GM21723 (cell line): ENCODE measurements at regions not wholly inside any gene's neighbourhood (a gene's known extent, or its start where the extent isn't known, plus 50 kb on each side); places are given as distances from the start of the nearest gene placed in this dataset.

ENCODE experiments used
- ATAC-seq: cut with Tn5 transposase; IDR thresholded peaks from one replicate; pipeline ENCODE4 v1.9.1; 2021; ENCODE audit warnings: mild to moderate bottlenecking, moderate library complexity; ENCODE audit not compliant: unreplicated experiment

- no peak for ATAC-seq
Observed at GRCh38 chr19:31553112-31553845, 204.0 kb upstream of the TSHZ3 start.

- no peak for ATAC-seq
Observed at GRCh38 chr19:31553846-31554215, 204.6 kb upstream of the TSHZ3 start.

GRCh38 chr19:31554360-31554759 is 205.1 kb upstream of the TSHZ3 start:
- no peak for ATAC-seq

GRCh38 chr19:31555634-31556215 is 206.5 kb upstream of the TSHZ3 start:
- ATAC-seq, result no peak

GRCh38 chr19:31559494-31559893 is 210.3 kb upstream of the TSHZ3 start:
- no peak for ATAC-seq

- no peak for ATAC-seq
Observed at GRCh38 chr19:31560086-31561060, 211.1 kb upstream of the TSHZ3 start.

GRCh38 chr19:31562966-31563612 is 213.9 kb upstream of the TSHZ3 start:
- ATAC-seq, result no peak

GRCh38 chr19:31567776-31568175 is 218.5 kb upstream of the TSHZ3 start:
- ATAC-seq, result no peak

- ATAC-seq, result no peak
Observed at GRCh38 chr19:31568724-31569123, 219.5 kb upstream of the TSHZ3 start.

- ATAC-seq, result no peak
Observed at GRCh38 chr19:31570718-31571117, 221.5 kb upstream of the TSHZ3 start.

- no peak for ATAC-seq
Observed at GRCh38 chr19:31572102-31572975, 223.1 kb upstream of the TSHZ3 start.

- ATAC-seq, result no peak
Observed at GRCh38 chr19:31572976-31573298, 223.7 kb upstream of the TSHZ3 start.

GRCh38 chr19:31574251-31574973 is 225.2 kb upstream of the TSHZ3 start:
- no peak for ATAC-seq

GRCh38 chr19:31575846-31576335 is 226.7 kb upstream of the TSHZ3 start:
- ATAC-seq, result no peak

- no peak for ATAC-seq
Observed at GRCh38 chr19:31578326-31578725, 229.1 kb upstream of the TSHZ3 start.

GRCh38 chr19:31583148-31583547 is 233.9 kb upstream of the TSHZ3 start:
- ATAC-seq, result no peak

- no peak for ATAC-seq
Observed at GRCh38 chr19:31586282-31586681, 237.0 kb upstream of the TSHZ3 start.

- no peak for ATAC-seq
Observed at GRCh38 chr19:31589109-31589508, 239.9 kb upstream of the TSHZ3 start.

- no peak for ATAC-seq
Observed at GRCh38 chr19:31591258-31591657, 242.0 kb upstream of the TSHZ3 start.

GRCh38 chr19:31592456-31592855 is 243.2 kb upstream of the TSHZ3 start:
- no peak for ATAC-seq
